Caki2 (cell line): ENCODE measurements at regions not wholly inside any gene's neighbourhood (a gene's known extent, or its start where the extent isn't known, plus 50 kb on each side); places are given as distances from the start of the nearest gene placed in this dataset.
"Not testable (repeated sequence)": the region's sequence is repeated elsewhere in the genome, so short reads cannot be mapped to it uniquely, and the experiment has no call there.

ENCODE experiments used
- DNase-seq: peaks from one replicate; pipeline ENCODE4 v3.0.0-alpha.2; 2015; ENCODE audit warnings: low read depth
- in situ Hi-C: cut with HindIII; loops from 2 replicates; pipeline ENCODE4 v1.10.0; 2016; ENCODE audit warnings: low sequenced_read_pairs, low pct_unique_long_range_greater_than_20kb, mixed read lengths

DNA sequence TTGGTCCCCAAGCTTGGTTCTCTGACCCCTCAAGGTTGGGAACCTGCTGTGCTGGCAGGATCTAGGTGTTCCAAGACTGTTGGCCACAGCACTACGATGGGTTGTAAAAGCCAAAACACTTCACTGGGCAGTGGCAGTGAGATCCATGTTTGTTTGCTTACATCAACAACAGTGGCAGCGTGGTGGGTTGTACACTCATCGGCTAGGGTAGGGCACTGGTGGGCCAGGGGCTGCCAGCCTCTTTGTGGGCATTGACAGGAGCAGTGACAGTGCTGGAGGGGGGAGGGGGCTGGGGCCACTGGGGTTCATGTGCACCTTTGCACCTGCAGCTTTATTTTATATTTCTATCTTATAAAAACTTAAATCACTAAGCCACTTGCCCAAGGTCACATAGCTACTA, 126.7 kb upstream of the ZWINT start:
- in situ Hi-C loops = no loop called here
- no peak for DNase-seq

DNA sequence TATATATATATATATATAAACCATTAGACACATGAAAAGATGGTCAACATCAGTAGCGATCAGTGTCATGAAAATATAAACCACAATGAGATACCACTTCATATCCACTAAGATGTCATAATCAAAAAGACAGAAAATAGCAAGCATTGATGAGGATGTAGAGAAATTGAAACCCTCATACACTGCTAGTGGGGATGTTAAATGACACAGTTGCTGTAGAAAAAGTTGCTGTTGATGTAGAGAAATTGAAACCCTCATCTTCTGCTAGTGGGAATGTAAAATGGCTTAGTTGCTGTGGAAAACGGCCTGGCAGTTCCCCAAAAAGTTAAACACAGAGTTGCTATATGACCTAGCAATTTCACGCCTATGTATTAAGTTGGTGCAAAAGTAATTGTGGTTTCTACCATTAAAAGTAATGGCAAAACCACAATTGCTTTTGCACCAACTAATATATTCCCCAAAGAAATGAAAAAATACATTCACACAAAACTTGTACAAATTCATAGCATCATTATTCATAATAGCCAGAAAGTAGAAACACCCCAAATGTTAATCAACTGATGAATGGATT, 120.5 kb upstream of the ZWINT start:
- in situ Hi-C loops = no loop called here
- DNase-seq = no peak

GRCh38 chr10:56472978-56473377, 111.9 kb upstream of the ZWINT start:
- DNase-seq = no peak
- in situ Hi-C loops = no loop called here

GRCh38 chr10:56470701-56471100, 109.6 kb upstream of the ZWINT start:
- no peak for DNase-seq
- in situ Hi-C loops = no loop called here

DNA sequence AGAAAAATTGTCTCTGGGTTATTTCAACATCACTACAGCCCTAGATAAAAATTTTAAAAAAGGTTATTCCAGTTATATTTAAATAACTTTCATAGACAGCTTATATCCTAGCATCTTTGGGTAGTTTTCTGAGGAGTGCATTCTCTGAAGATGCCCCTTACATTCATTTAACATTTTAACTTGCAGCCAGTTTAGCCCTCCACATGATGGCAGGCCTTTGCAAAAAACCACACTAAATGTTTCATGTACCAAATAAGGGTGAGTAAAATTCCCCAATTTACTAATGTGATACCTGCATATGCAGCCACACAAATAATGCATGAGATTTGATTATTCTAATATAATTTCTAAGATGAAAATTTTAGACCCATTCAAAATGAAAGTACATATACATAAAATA, 108.4 kb upstream of the ZWINT start:
- no peak for DNase-seq
- in situ Hi-C loops = no loop called here

DNA sequence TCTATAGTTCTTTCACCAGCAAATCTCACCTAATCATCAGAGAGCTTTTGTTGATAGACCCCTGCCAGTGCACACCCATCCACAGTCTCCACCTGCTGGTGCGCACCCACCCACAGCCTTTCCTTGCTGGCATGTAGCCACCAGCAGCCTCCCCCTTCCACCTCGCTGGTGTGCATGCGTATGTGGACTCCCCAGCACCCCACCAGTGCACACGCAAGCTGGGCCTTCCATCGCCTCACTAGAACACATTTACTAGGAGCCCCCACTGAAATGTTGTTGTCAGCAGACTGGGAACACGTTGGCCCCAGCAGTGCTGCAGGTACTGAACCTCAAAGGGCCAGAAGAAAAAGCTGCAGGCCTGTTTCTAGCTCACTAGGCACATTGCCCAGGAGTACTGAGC, 104.9 kb upstream of the ZWINT start:
- in situ Hi-C loops = no loop called here

DNA sequence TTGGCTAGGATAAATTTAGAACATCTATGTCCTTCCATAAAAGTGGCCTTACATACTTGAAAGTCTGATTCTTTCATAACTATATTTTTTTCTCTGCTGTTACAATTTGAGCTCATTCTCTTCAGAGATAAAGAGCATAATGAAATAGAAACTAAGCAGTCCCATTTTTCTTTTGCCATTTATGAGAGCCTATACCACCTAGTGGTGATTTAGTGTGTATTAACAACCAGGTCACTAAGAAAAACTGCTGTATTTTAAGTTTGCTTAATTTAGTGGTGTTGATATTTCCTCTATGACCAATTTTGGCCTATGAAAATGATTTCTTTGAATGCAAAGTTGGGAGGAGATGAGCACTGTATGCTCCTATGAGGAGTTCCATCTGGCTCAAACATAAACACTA, 88.7 kb upstream of the ZWINT start:
- DNase-seq = no peak
- in situ Hi-C loops = no loop called here

More for the DNA sequence above, 104.9 kb upstream of the ZWINT start:
- no peak for DNase-seq

DNA sequence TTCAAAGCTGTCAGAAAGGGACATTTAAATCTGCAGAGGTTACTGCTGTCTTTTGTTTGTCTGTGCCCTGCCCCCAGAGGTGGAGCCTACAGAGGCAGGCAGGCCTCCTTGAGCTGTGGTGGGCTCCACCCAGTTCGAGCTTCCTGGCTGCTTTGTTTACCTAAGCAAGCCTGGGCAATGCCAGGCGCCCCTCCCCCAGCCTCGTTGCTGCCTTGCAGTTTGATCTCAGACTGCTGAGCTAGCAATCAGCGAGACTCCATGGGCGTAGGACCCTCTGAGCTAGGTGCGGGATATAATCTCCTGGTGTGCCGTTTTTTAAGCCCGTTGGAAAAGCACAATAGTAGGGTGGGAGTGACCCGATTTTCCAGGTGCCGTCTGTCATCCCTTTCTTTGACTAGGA, 86.6 kb upstream of the ZWINT start:
- DNase-seq, in situ Hi-C loops: not testable (repeated sequence)

DNA sequence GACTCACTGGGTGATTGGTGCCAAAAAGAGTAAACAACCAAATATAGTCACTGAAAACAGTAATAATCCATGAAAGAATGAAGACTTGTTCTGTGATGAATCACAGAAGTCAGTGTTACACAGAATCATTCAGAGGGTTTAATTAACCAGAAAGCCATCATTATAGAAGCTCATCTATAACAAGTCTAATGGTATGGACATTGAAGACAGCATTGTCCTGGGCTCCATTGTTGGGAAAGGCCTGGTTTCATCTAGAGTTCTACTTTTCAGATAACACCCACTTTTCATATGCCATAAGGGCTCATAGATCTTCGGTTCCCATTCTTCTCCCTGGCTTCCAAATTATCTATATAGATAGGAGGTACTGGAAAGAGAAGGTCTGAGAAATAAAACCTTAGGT, 80.3 kb upstream of the ZWINT start:
- in situ Hi-C loops, DNase-seq: not testable (repeated sequence)
